HL-60 (cell line): ENCODE measurements at regions not wholly inside any gene's neighbourhood (a gene's known extent, or its start where the extent isn't known, plus 50 kb on each side); places are given as distances from the start of the nearest gene placed in this dataset.
"Not testable (repeated sequence)": the region's sequence is repeated elsewhere in the genome, so short reads cannot be mapped to it uniquely, and the experiment has no call there.

Experiments used
- CTCF ChIP-seq: IDR thresholded peaks from one replicate; pipeline ENCODE4 v1.5.1; 2011; ENCODE audit warnings: low read length, control low read depth, inconsistent platforms; ENCODE audit not compliant: insufficient read depth
- GABPA ChIP-seq: IDR thresholded peaks from 2 replicates; pipeline ENCODE4 v1.6.1; 2012; ENCODE audit warnings: low read depth
- POLR2AphosphoS5 ChIP-seq: IDR thresholded peaks from 2 replicates; pipeline ENCODE4 v1.6.1; 2012; ENCODE audit warnings: low read depth
- REST ChIP-seq: IDR thresholded peaks from 2 replicates; pipeline ENCODE4 v1.6.1; 2012; ENCODE audit warnings: low read depth; ENCODE audit not compliant: insufficient replicate concordance

DNA sequence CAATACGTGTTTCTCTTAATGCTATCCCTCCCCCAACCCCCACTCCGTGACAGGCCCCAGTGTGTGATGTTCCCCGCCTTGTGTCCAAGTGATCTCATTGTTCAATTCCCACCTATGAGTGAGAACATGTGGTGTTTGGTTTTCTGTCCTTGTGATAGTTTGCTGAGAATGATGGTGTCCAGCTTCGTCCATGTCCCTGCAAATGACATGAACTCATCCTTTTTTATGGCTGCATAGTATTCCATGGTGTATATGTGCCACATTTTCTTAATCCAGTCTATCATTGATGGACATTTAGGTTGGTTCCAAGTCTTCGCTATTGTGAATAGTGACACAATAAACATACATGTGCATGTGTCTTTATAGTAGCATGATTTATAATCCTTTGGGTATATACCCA lies 52.5 kb downstream of the KIAA0408 start:
- not testable (repeated sequence) for TF ChIP-seq CTCF, REST, POLR2AphosphoS5, GABPA
